ENCODE measurements at regions not wholly inside any gene's neighbourhood (a gene's known extent, or its start where the extent isn't known, plus 50 kb on each side); places are given as distances from the start of the nearest gene placed in this dataset.

- no peak for TF ChIP-seq ZSCAN18 (CRISPR knock-in tag; IDR thresholded peaks at IDR 0.05)
- TF ChIP-seq OVOL2 (CRISPR knock-in tag; IDR thresholded peaks at IDR 0.05; ENCODE audit: borderline replicate concordance), result no peak
- TF ChIP-seq, protein P1, sequence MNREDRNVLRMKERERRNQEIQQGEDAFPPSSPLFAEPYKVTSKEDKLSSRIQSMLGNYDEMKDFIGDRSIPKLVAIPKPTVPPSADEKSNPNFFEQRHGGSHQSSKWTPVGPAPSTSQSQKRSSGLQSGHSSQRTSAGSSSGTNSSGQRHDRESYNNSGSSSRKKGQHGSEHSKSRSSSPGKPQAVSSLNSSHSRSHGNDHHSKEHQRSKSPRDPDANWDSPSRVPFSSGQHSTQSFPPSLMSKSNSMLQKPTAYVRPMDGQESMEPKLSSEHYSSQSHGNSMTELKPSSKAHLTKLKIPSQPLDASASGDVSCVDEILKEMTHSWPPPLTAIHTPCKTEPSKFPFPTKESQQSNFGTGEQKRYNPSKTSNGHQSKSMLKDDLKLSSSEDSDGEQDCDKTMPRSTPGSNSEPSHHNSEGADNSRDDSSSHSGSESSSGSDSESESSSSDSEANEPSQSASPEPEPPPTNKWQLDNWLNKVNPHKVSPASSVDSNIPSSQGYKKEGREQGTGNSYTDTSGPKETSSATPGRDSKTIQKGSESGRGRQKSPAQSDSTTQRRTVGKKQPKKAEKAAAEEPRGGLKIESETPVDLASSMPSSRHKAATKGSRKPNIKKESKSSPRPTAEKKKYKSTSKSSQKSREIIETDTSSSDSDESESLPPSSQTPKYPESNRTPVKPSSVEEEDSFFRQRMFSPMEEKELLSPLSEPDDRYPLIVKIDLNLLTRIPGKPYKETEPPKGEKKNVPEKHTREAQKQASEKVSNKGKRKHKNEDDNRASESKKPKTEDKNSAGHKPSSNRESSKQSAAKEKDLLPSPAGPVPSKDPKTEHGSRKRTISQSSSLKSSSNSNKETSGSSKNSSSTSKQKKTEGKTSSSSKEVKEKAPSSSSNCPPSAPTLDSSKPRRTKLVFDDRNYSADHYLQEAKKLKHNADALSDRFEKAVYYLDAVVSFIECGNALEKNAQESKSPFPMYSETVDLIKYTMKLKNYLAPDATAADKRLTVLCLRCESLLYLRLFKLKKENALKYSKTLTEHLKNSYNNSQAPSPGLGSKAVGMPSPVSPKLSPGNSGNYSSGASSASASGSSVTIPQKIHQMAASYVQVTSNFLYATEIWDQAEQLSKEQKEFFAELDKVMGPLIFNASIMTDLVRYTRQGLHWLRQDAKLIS (CRISPR knock-in tag; IDR thresholded peaks at IDR 0.05; ENCODE audit: borderline replicate concordance), result no peak
- TF ChIP-seq, protein P2, sequence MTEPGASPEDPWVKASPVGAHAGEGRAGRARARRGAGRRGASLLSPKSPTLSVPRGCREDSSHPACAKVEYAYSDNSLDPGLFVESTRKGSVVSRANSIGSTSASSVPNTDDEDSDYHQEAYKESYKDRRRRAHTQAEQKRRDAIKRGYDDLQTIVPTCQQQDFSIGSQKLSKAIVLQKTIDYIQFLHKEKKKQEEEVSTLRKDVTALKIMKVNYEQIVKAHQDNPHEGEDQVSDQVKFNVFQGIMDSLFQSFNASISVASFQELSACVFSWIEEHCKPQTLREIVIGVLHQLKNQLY (CRISPR knock-in tag; IDR thresholded peaks at IDR 0.05), result no peak
- TF ChIP-seq, protein P3, sequence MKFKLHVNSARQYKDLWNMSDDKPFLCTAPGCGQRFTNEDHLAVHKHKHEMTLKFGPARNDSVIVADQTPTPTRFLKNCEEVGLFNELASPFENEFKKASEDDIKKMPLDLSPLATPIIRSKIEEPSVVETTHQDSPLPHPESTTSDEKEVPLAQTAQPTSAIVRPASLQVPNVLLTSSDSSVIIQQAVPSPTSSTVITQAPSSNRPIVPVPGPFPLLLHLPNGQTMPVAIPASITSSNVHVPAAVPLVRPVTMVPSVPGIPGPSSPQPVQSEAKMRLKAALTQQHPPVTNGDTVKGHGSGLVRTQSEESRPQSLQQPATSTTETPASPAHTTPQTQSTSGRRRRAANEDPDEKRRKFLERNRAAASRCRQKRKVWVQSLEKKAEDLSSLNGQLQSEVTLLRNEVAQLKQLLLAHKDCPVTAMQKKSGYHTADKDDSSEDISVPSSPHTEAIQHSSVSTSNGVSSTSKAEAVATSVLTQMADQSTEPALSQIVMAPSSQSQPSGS (CRISPR knock-in tag; IDR thresholded peaks at IDR 0.05; ENCODE audit: borderline replicate concordance, low read depth), result no peak
- TF ChIP-seq, protein P4, sequence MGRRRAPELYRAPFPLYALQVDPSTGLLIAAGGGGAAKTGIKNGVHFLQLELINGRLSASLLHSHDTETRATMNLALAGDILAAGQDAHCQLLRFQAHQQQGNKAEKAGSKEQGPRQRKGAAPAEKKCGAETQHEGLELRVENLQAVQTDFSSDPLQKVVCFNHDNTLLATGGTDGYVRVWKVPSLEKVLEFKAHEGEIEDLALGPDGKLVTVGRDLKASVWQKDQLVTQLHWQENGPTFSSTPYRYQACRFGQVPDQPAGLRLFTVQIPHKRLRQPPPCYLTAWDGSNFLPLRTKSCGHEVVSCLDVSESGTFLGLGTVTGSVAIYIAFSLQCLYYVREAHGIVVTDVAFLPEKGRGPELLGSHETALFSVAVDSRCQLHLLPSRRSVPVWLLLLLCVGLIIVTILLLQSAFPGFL (CRISPR knock-in tag; IDR thresholded peaks at IDR 0.05; ENCODE audit: borderline replicate concordance), result no peak
- TF ChIP-seq JAZF1 (CRISPR knock-in tag; IDR thresholded peaks at IDR 0.05), result no peak
- no peak for TF ChIP-seq MAX (CRISPR knock-in tag; IDR thresholded peaks at IDR 0.05)
- TF ChIP-seq JUN (CRISPR knock-in tag; IDR thresholded peaks at IDR 0.05), result no peak
- no peak for TF ChIP-seq ERG (CRISPR knock-in tag; IDR thresholded peaks at IDR 0.05)
- no peak for TF ChIP-seq ELF4 (CRISPR knock-in tag; IDR thresholded peaks at IDR 0.05; ENCODE audit: low read depth)
- TF ChIP-seq HMGA2 (CRISPR knock-in tag; IDR thresholded peaks at IDR 0.05), result no peak
- TF ChIP-seq NR1H2 (CRISPR knock-in tag; IDR thresholded peaks at IDR 0.05), result no peak
- TF ChIP-seq ZNF416 (CRISPR knock-in tag; IDR thresholded peaks at IDR 0.05), result no peak
- no peak for TF ChIP-seq FOXK1 (CRISPR knock-in tag; IDR thresholded peaks at IDR 0.05)
- TF ChIP-seq E2F5 (CRISPR knock-in tag; IDR thresholded peaks at IDR 0.05), result no peak
- Mint-ChIP-seq H3K4me3 (no peak overlapping the region), H3K27ac (no peak overlapping the region)
Observed at GRCh38 chr2:102950371-102950946, 188.6 kb downstream of the TMEM182 start.

More at GRCh38 chr2:102950371-102950946, 188.6 kb downstream of the TMEM182 start:
- ChIA-PET CTCF (no interaction called here), POLR2A (no interaction called here)
- Mint-ChIP-seq H3K4me1 (peaks cover 5% of the 10 kb centered on the region; the same call in 1 of the 2 replicates), H3K27me3 (ENCODE audit: low read depth) (no peaks in the 10 kb centered on the region), H3K9me3 (no peaks in the 10 kb centered on the region), H3K36me3 (no peaks in the 10 kb centered on the region)
- ATAC-seq (no peak), DNase-seq (ENCODE audit: low spot score) (no peak)

Measured in WTC11 (cell line).